DOHH2 (cell line): ENCODE measurements at regions not wholly inside any gene's neighbourhood (a gene's known extent, or its start where the extent isn't known, plus 50 kb on each side); places are given as distances from the start of the nearest gene placed in this dataset.

Experiments used
- EZH2phosphoT487 ChIP-seq: fragments of 200-600 bp; sonication (generic); IDR thresholded peaks from 2 replicates; pipeline ENCODE4 v1.6.1; 2017; ENCODE audit warnings: borderline replicate concordance, mild to moderate bottlenecking, antibody characterized with exemption, low read length, moderate library complexity, mixed read lengths
- TF ChIP-seq, protein P1 (sequence below): fragments of 200-600 bp; sonication (generic); IDR thresholded peaks from one replicate; pipeline ENCODE4 v1.5.1; 2014; ENCODE audit warnings: antibody characterized with exemption, mild to moderate bottlenecking, low read depth, low read length; ENCODE audit not compliant: poor library complexity, severe bottlenecking

DNA sequence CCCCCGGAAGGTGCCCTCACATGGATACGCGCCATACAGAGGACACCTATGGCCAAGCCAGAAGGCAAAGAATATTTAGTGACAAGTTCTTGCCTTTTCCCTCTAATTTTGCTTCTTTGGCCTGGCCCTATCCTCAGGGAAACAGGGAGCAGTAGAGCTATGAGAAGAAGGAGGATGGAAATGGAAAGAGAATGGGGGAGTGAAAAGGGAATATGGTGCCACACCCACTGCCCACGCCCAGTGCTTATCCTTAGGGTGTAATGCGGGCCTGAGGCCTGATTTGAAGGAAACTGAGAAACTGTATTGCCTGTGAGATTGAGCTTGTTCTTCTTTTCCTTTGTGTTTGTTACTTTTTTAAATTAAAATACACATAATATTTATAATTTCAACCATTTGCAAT is 255.1 kb downstream of the HS3ST3A1 start:
- no peak for TF ChIP-seq EZH2phosphoT487
- TF ChIP-seq, protein P1, sequence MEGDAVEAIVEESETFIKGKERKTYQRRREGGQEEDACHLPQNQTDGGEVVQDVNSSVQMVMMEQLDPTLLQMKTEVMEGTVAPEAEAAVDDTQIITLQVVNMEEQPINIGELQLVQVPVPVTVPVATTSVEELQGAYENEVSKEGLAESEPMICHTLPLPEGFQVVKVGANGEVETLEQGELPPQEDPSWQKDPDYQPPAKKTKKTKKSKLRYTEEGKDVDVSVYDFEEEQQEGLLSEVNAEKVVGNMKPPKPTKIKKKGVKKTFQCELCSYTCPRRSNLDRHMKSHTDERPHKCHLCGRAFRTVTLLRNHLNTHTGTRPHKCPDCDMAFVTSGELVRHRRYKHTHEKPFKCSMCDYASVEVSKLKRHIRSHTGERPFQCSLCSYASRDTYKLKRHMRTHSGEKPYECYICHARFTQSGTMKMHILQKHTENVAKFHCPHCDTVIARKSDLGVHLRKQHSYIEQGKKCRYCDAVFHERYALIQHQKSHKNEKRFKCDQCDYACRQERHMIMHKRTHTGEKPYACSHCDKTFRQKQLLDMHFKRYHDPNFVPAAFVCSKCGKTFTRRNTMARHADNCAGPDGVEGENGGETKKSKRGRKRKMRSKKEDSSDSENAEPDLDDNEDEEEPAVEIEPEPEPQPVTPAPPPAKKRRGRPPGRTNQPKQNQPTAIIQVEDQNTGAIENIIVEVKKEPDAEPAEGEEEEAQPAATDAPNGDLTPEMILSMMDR, result no peak
